Gastroesophageal sphincter (tissue), 3 donors: ENCODE measurements at regions not wholly inside any gene's neighbourhood (a gene's known extent, or its start where the extent isn't known, plus 50 kb on each side); places are given as distances from the start of the nearest gene placed in this dataset.

ENCODE experiments used
- CTCF ChIP-seq, 4 experiments: fragments of 200-600 bp in 2 of 4; fragments of 450-650 bp in 2 of 4; sonication (generic) in 1 of 4; IDR thresholded peaks; one replicate each; pipeline ENCODE4 v1.5.1; 2017 to 2019; ENCODE audit warnings: antibody characterized with exemption in 4 of 4, mild to moderate bottlenecking in 2 of 4, moderate library complexity in 2 of 4
- POLR2A ChIP-seq, 2 donors: fragments of 450-650 bp; IDR thresholded peaks; one replicate each; pipeline ENCODE4 v1.6.1; 2017; ENCODE audit warnings: antibody characterized with exemption in 2 of 2, mild to moderate bottlenecking in 2 of 2, moderate library complexity in 1 of 2

GRCh38 chr6:95785785-95786184 lies 208.4 kb downstream of the MANEA start:
- TF ChIP-seq POLR2A (IDR thresholded peaks at IDR 0.05) = no peak
- no peak for TF ChIP-seq CTCF (IDR thresholded peaks at IDR 0.05)
